AG04450 (cell line): ENCODE measurements at regions not wholly inside any gene's neighbourhood (a gene's known extent, or its start where the extent isn't known, plus 50 kb on each side); places are given as distances from the start of the nearest gene placed in this dataset.
A peak's percentile ranks its signal among the peaks of the same experiment; 100 is the strongest.

ENCODE experiments used
- CTCF ChIA-PET: fragments of 300-600, 350-600 bp; formaldehyde crosslinking; extraction: SDS; loops from one replicate; lab custom pipeline; 2022; ENCODE audit warnings: antibody characterized with exemption, inconsistent platforms; lab: Charles Lee
- POLR2A ChIA-PET: fragments of 350-600 bp; formaldehyde crosslinking; extraction: SDS; loops from one replicate; lab custom pipeline; 2021; ENCODE audit warnings: antibody characterized with exemption, inconsistent platforms; lab: Yijun Ruan, JAX
- DNase-seq: peaks from one replicate; pipeline ENCODE4 v3.0.0-alpha.2; 2011; ENCODE audit warnings: low read depth, low spot score
- H3K27ac ChIP-seq: one replicate; pipeline ENCODE4 v1.5.1; 2012; ENCODE audit warnings: low read depth, low read length, control low read depth
- H3K27me3 ChIP-seq: one replicate; pipeline ENCODE4 v1.6.0; 2012; ENCODE audit warnings: low read length; ENCODE audit not compliant: control insufficient read depth, insufficient read depth
- H3K4me3 ChIP-seq: 2 replicates; pipeline ENCODE4 v1.5.1; 2011; ENCODE audit warnings: mild to moderate bottlenecking, low read depth, low read length, control low read depth
- H3K9me3 ChIP-seq: 2 replicates; pipeline ENCODE4 v1.5.1; 2012; ENCODE audit warnings: low read length; ENCODE audit not compliant: control insufficient read depth, insufficient read depth
- TF ChIP-seq, protein P1 (sequence below): IDR thresholded peaks from 2 replicates; pipeline ENCODE4 v1.5.1; 2011; ENCODE audit warnings: low read depth, low read length, control low read depth, inconsistent platforms

DNA sequence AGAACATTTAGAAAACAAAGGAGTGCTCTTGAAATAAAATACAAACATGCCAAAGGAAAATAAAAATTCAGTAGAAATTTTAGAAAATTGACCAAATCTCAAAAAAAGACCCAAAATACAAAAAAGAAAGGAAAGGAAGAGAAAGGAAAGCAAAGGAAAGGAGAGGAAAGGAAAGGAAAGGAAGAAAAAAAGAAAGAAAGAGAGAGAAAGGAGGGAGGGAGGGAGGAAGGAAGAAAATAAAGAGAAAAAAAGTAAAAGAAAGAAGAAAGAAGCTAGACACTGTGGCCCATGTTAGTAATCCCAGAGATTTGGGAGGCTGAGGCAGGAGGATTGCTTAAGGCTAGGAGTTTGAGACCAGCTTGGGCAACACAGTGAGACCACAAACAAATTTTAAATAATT lies 500.1 kb upstream of the VRK2 start:
- no peak overlapping the region for H3K27ac ChIP-seq
- DNase-seq = no peak
- TF ChIP-seq, protein P1, sequence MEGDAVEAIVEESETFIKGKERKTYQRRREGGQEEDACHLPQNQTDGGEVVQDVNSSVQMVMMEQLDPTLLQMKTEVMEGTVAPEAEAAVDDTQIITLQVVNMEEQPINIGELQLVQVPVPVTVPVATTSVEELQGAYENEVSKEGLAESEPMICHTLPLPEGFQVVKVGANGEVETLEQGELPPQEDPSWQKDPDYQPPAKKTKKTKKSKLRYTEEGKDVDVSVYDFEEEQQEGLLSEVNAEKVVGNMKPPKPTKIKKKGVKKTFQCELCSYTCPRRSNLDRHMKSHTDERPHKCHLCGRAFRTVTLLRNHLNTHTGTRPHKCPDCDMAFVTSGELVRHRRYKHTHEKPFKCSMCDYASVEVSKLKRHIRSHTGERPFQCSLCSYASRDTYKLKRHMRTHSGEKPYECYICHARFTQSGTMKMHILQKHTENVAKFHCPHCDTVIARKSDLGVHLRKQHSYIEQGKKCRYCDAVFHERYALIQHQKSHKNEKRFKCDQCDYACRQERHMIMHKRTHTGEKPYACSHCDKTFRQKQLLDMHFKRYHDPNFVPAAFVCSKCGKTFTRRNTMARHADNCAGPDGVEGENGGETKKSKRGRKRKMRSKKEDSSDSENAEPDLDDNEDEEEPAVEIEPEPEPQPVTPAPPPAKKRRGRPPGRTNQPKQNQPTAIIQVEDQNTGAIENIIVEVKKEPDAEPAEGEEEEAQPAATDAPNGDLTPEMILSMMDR = no peak
- CTCF ChIA-PET = no interaction called here
- no peaks in the 10 kb centered on the region for H3K9me3 ChIP-seq
- no peaks in the 10 kb centered on the region for H3K27me3 ChIP-seq
- no peak overlapping the region for H3K4me3 ChIP-seq
- POLR2A ChIA-PET = no interaction called here

DNA sequence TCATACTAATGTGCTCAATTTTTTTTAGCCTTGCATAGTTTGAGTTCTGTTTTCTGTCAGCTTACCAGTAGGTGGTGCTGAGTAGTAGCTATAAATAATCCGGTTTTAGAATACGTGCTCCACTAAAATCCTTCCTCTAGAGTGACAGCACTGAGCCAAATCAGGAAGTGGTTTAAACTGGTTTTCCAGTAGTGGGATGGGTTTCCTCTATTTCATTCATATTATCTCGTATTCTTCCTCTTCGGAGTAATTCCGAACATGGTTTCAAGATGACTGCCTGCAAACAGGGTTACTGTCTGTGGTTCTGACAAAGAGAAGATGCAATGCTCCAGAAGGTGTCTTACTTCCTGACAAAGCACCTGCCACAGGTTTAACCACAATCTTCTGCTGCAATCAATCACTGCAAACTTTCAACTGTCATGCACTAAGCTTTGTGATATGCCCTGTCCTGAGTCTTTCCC lies 496.9 kb upstream of the VRK2 start:
- Histone ChIP-seq H3K27ac (no peak overlapping the region), H3K27me3 (no peaks in the 10 kb centered on the region), H3K4me3 (no peak overlapping the region), H3K9me3 (no peaks in the 10 kb centered on the region)
- DNase-seq = no peak
- ChIA-PET CTCF (no interaction called here), POLR2A (no interaction called here)
- TF ChIP-seq, protein P1 = 0 out of 2 replicates have a peak, but pooled peaks have one; percentile 7

DNA sequence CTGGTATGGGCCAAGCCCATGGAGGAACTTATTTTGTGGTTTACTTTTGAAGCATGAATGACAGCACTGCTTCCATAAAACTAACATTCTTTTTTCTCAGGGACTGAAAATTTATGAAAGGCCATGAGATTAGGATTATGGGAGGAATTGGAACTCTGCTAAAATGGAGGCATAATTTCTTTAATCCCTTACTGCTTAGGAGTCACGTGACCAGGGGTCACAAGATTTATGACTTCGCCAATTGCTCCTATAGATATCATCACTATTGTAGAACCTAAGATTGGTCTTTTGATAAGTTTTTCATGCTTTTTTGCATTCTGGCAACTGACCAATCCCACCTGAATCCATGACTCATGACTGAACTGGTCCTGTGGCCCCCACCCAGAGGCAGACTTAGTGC lies 495.7 kb upstream of the VRK2 start:
- TF ChIP-seq, protein P1 = no peak
- DNase-seq = no peak
- CTCF ChIA-PET = no interaction called here
- H3K27me3 ChIP-seq = no peaks in the 10 kb centered on the region
- POLR2A ChIA-PET = no interaction called here
- H3K27ac ChIP-seq = no peak overlapping the region
- H3K4me3 ChIP-seq = no peak overlapping the region
- H3K9me3 ChIP-seq = no peaks in the 10 kb centered on the region

DNA sequence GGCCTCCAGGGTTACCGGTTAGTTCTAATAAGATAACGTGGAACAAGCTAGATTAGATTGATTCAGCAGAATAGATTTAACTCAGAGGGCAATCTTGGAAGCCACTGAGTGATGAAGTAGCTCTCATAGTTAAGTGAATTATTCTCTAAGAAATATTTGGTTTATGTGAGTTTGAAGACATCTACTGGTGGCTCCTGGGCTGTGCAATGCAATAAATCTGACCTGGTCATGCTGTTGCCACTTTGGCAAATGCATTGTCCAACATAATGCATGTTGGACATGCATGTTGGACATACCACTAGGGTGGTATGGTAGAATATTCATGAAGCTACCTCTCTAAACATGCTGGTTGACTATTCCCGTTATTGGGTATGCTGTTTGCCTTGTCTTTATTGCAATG lies 493.7 kb upstream of the VRK2 start:
- CTCF ChIA-PET = interaction anchor here (0.6 kb wide), 1 partner anchor 303 kb away, joined by 3 read pairs; no protein-coding TSS in a partner anchor
- POLR2A ChIA-PET = no interaction called here

DNA sequence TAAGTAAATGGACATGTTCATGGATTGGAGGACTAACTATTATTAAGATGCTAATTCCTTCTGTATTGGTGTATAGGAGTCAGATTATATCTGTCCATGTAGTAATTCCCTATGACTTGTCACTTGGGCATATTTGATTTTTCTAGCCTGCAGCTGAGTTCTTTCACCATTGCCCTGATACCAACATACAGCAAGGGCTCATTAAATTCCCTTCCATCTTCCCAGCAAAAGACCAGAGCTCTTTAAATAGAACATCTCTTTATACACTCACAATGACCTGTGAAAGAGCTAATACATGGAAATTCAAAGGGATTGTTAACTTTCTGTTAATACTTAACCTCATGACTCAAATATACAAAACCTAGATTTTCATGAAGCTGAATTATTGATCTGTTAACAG lies 492.3 kb upstream of the VRK2 start:
- CTCF ChIA-PET = no interaction called here
- DNase-seq = no peak
- Histone ChIP-seq H3K9me3 (no peaks in the 10 kb centered on the region), H3K4me3 (no peak overlapping the region), H3K27me3 (no peaks in the 10 kb centered on the region), H3K27ac (no peak overlapping the region)
- TF ChIP-seq, protein P1 = no peak
- POLR2A ChIA-PET = no interaction called here

More for the DNA sequence above, 493.7 kb upstream of the VRK2 start:
- no peak overlapping the region for H3K27ac ChIP-seq
- H3K9me3 ChIP-seq = no peaks in the 10 kb centered on the region
- H3K4me3 ChIP-seq = no peak overlapping the region
- H3K27me3 ChIP-seq = no peaks in the 10 kb centered on the region
- TF ChIP-seq, protein P1 = no peak
- DNase-seq = no peak
